GM19239 (cell line): ENCODE measurements at regions not wholly inside any gene's neighbourhood (a gene's known extent, or its start where the extent isn't known, plus 50 kb on each side); places are given as distances from the start of the nearest gene placed in this dataset.
"Not testable (repeated sequence)": the region's sequence is repeated elsewhere in the genome, so short reads cannot be mapped to it uniquely, and the experiment has no call there.

Source experiments
- DNase-seq: peaks from one replicate; pipeline ENCODE4 v3.0.0; 2011; ENCODE audit warnings: low spot score; ENCODE audit not compliant: insufficient read length
- FAIRE-seq: peaks from 2 replicates; lab custom pipeline; 2011; peaks lifted over from hg19 to GRCh38; lab: Jason Lieb, UNC

- DNase-seq, result no peak
- FAIRE-seq, result no peak
These were observed 206.0 kb upstream of the MYL2 start for GRCh38 chr12:111126331-111126730.

DNA sequence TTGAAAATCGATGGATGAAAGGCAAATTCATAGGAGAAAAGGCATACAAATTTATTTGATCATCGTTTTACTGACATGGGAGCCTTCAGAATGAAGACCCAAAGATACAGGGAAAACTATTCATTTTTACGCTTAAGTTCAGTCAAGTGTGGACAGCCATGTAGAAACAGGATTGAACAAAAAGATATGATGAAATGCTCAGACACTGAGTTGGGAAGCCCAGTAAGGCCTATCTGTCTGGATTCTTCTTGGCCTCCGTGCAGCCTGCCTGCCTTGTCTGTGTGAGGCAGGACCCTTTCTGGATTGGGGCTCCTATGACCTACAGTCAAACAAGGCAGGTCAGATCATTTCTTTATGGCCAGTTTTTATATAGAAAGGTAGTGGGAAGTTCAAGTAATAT, 203.8 kb upstream of the MYL2 start:
- no peak for FAIRE-seq
- no peak for DNase-seq

- FAIRE-seq, result no peak
- DNase-seq, result no peak
These were observed 203.0 kb upstream of the MYL2 start for GRCh38 chr12:111123390-111123789.

DNA sequence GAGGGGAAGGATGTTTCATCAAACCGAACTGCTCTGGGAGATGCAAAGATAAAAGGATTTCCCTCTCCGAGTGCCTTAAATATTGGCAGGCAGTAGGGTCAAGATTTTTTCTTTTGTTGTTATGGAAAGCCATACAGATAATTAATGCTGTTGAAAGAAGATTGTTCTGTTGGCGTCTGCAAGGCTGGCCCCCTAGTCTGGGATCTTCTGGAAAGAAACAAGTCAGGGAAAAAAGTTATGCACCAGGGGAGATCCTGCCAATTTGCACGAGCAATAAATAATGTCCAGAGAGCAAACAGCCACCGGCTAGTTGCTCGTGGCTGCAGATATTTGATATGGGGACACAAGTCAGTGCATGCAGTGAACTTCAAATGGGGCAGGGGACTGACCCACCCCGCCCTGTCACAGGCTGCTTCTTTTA, 202.1 kb upstream of the MYL2 start:
- no peak for DNase-seq
- FAIRE-seq, result no peak

DNA sequence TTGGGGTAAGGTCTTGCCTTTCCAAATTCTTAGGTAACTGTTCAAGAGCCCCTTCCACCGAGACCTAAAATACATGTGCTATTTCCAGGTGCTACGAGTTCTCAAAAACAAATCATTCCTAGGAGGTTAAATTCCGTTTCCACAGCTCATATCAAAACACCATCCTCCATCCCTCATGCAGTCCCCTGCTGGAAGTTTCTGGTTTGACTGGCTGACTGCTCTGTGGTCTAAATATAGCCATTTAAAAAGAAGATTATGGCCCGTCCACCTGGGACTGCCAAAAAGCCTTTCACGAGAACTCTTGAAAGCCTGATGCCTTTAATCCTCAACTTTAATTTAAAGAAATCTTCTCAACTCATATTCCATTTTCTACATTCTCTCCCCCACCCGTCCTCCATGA, 201.5 kb upstream of the MYL2 start:
- DNase-seq, result no peak
- no peak for FAIRE-seq

DNA sequence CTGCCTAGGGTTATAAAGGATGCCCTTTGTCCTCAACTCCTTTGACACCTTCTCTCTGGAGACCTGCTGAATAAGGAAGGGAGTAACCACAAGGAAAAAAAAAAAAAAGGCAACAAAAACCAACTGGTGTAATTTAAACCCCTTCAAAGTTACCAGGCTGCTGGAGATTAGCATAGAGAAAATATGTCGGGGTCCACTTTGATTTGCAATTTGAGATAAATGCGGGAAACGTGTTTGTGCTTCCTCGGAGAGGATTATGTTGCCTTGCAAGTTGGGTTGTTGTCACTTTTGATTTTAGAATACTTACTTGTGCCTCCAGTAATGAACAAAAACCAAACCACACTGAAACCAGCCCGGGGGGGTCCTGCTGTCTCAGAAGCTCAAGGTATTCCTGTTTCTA, 200.2 kb upstream of the MYL2 start:
- FAIRE-seq (no peak), DNase-seq (no peak)

- FAIRE-seq, result no peak
- no peak for DNase-seq
These were observed 196.6 kb upstream of the MYL2 start for GRCh38 chr12:111117017-111117416.

DNA sequence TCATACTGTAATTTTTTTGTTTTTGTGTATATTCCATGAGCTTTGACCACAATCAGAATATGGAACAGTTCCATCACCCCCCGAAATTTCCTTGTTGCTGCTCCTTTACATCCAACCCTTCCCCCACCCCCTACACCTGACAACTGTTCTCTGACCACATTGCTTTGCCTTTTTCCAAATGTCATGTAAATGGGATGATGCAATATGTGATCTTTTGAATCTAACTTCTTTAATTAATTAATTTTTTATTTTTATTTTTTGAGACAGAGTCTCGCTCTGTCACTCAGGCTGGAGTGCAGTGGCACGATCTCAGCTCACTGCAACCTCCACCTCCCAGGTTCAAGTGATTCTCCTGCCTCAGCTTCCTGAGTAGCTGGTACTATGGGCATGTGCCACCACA, 192.9 kb upstream of the MYL2 start:
- not testable (repeated sequence) for FAIRE-seq, DNase-seq

DNA sequence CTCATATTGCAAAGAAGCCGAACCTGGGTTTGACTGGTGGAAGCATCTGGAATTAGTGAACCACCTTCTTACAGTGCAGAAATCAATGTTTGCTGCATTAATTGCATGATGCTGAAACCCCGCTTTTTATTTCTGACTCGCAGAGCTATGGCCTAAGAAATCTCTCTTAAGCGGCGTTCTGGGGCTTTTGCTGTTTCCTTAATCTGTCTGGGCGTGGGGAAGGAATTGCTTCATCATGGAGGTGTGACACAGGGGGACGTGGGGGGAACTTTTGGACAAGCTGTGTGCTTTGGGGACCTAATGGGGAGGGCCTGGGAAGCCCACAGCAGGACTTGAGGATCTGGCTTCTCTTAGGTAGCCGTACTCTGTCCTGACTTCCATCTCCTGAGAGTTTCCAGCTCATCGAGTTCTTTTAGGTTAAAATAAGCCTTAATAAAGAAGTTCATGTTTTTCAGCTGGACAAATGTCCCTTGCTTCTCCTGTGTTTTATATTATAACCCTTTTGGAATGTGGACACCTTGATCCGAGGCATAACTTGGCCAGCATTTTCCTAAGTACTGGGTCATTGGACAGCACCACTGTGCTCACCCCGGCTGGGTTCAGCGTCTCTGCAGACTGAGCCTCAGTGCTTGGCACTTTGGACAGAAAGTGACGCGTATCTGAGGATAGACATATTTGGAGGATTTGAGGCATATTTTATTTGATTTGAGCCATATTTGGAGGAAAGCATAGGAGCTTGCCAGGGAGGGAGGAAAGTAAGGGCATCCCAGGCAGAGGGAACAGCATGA, 192.1 kb upstream of the MYL2 start:
- DNase-seq (no peak), FAIRE-seq (no peak)

- no peak for FAIRE-seq
These were observed 191.3 kb upstream of the MYL2 start for GRCh38 chr12:111111681-111112080.

DNA sequence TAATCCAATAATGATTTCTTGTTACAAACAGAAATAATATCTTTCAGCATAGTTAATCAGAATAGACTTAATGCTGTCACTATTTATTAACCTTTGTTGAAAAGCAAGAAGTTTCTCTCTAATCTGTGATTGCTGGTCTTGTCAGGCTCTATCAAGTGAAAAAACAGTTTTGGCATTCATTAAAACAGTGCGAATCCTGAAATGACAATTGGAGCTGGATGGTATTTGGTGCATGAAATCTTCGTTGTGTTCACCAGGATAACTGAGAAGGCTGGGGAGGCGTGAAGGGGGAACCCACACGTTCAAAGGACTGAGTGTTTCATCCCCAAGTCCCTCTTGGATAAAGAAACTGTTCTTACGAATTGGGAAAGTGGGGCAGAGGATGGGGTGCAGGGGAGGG, 190.2 kb upstream of the MYL2 start:
- no peak for DNase-seq

More at GRCh38 chr12:111111681-111112080, 191.3 kb upstream of the MYL2 start:
- no peak for DNase-seq

DNA sequence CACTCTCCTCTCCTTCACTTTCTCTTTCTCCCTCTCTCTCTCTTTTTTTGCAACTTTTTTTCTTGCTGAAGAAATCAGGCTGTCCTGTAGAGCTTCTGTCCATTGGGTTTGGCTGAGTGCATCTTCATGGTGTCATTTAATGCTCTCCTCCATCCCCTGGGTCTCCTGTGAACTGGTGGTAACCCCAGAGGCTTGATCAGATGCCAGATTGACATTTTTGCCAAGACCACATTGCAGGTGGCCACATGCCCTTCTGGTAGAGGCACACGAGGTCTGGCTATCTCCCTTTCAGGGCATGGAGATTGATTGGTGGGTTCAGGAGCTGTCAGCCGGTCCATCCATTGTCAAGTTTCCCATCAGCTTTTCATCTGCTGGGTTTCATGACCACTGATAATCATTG, 188.3 kb upstream of the MYL2 start:
- FAIRE-seq, result no peak
- no peak for DNase-seq

More for the DNA sequence above, 190.2 kb upstream of the MYL2 start:
- no peak for FAIRE-seq

- FAIRE-seq (no peak), DNase-seq (no peak)
These were observed 187.2 kb upstream of the MYL2 start for GRCh38 chr12:111107392-111108178.

GRCh38 chr12:111105294-111105693, 184.9 kb upstream of the MYL2 start:
- no peak for FAIRE-seq
- DNase-seq, result no peak

GRCh38 chr12:111103583-111103982, 183.2 kb upstream of the MYL2 start:
- DNase-seq, result no peak
- FAIRE-seq, result no peak

DNA sequence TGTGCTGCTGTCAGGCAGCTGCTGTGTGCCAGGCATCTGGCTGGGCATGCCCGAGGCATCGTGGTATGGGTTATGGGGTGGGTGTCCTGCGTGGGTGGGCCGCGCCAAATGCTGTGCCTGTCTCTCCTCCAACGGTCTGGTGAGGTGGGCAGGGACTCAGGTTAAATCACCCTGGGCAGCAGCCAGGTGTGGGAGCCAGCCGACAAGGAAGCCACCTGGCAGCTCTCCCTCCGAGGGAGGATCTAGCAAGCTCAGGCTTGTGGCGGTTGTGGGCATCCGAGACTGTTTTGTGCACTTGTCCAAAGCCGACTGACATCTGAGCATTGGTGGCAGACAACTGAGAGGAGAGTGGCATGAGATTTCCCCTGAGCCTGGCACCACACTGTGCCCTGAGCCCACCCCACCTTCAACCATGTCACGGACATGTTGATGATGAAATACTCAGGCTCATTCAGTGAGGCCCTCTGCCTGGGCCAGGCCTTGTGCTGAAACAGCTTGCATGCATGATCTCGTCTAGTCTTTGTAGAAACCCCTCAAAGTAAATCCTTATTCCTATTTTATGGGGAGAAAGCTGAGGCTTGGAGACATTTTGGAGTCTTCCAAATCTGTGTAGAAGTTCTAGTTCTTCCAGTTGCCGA, 181.8 kb upstream of the MYL2 start:
- DNase-seq, result no peak
- no peak for FAIRE-seq

DNA sequence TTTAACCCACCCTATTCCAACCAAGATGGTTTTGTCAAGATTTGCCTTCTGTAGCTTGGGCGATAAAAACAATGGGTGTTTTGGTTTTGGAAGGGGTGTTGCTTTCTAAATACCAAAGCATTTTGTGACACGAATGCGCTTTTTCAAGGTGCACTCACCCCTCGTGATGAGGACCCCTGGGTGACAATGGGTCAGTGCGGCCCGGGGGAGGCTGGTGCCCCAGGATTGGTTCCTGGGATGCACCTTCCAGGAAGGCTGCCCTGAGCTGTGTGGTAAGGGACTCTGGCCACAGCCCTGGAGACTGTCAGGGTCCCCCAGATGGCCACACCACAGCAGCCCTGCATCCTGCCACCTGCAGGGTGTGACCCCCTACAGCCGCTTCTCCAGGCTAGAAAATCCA, 180.6 kb upstream of the MYL2 start:
- FAIRE-seq, result no peak
- DNase-seq, result no peak

GRCh38 chr12:111100554-111100953, 180.2 kb upstream of the MYL2 start:
- FAIRE-seq (no peak), DNase-seq (no peak)

GRCh38 chr12:111100003-111100402, 179.6 kb upstream of the MYL2 start:
- FAIRE-seq, result no peak
- no peak for DNase-seq

DNA sequence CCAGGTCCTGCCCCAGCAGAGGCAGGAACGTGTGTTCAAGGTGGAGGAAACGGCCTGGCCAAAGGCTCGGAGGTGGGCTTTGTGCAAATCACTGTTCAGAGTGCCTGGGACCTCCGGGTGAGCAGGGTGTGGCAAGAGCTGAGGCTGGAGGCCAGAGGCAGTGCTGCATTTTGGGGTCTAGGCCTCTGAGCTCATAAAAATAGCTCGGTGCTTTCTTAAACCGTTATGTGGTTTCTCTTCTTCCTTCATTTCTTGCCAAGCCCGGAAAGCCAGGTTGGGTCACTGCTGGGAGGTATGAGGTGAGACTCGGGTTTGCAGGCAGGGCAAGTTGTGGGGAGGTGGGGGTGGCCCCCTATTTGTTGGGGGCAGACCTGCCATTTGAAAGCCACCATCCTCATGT, 178.8 kb upstream of the MYL2 start:
- DNase-seq (no peak), FAIRE-seq (no peak)
